Astrocyte of the spinal cord (primary cell): ENCODE measurements at regions not wholly inside any gene's neighbourhood (a gene's known extent, or its start where the extent isn't known, plus 50 kb on each side); places are given as distances from the start of the nearest gene placed in this dataset.

Experiments used
- DNase-seq: peaks from one replicate; pipeline ENCODE4 v3.0.0; 2011; ENCODE audit warnings: low read depth, low spot score
- H3K4me3 ChIP-seq: 2 replicates; pipeline ENCODE4 v1.5.1; 2011; ENCODE audit warnings: low read depth, mild to moderate bottlenecking, low read length, moderate library complexity
- in situ Hi-C: cut with HindIII; loops from 2 replicates; pipeline ENCODE4 v1.10.0; 2017; ENCODE audit warnings: low sequenced_read_pairs
- TF ChIP-seq, protein P1 (sequence below): IDR thresholded peaks from 2 replicates; pipeline ENCODE4 v1.5.1; 2012; ENCODE audit warnings: low read depth, mild to moderate bottlenecking, low read length, inconsistent platforms

DNA sequence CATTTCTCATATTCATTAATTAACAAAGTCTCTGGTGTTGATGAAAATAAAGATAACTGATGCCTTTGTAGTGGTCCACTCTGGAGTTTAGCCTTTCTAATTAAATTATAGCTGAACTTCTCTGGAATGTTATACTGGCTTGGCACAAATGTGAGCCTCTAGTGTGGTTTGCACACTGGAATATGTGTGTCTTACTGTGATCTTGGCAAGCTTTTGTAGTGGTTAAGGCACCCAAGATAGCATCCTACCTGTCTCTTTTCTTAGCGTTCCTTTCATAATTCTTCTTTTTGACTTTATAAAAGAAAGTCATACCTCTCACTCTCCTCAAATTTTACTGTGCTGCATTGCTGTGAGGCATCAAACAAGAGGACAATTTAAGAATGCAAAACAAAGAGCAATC is 107.4 kb downstream of the UTRN start:
- in situ Hi-C loops = no loop called here
- TF ChIP-seq, protein P1, sequence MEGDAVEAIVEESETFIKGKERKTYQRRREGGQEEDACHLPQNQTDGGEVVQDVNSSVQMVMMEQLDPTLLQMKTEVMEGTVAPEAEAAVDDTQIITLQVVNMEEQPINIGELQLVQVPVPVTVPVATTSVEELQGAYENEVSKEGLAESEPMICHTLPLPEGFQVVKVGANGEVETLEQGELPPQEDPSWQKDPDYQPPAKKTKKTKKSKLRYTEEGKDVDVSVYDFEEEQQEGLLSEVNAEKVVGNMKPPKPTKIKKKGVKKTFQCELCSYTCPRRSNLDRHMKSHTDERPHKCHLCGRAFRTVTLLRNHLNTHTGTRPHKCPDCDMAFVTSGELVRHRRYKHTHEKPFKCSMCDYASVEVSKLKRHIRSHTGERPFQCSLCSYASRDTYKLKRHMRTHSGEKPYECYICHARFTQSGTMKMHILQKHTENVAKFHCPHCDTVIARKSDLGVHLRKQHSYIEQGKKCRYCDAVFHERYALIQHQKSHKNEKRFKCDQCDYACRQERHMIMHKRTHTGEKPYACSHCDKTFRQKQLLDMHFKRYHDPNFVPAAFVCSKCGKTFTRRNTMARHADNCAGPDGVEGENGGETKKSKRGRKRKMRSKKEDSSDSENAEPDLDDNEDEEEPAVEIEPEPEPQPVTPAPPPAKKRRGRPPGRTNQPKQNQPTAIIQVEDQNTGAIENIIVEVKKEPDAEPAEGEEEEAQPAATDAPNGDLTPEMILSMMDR = no peak
- no peak for DNase-seq
- no peak overlapping the region for H3K4me3 ChIP-seq

DNA sequence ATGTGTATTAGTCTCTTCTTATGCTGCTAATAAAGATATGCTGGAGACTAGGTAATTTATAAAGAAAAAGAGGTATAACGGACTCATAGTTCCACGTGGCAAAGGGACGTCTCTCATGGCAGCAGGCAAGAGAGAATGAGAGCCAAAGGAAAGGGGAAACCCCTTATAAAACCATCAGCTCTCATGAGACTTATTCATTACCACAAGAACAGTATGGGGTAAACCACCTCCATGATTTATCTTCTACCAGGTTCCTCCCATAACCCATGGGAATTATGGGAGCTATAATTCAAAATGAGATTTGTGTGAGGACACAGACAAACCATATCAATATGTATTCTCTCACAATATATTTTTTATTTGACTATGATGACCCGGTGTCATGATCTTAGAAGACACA is 109.1 kb downstream of the UTRN start:
- in situ Hi-C loops = no loop called here
- TF ChIP-seq, protein P1 = no peak
- DNase-seq = peak; percentile 65
- H3K4me3 ChIP-seq = no peak overlapping the region

DNA sequence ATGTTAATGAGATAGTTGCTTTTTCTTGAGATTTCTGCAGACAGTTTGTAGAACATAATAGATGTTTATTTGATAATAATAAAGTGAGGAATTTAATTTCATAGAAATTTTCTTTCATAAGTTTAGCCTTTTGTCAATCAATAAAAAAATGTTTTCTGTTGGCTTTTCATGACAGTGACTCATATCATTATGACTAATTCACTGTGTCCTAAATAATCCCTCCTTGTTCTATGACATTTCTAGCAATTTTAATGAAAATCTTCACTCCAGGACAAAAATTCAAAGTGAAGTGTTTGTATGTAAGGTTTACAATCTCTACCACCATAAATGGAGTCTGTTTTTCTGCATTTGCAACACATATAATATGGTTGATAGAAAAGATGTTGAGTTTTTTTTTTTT is 109.9 kb downstream of the UTRN start:
- no peak overlapping the region for H3K4me3 ChIP-seq
- TF ChIP-seq, protein P1 = no peak
- no peak for DNase-seq
- in situ Hi-C loops = no loop called here

- in situ Hi-C loops = no loop called here
- TF ChIP-seq, protein P1 = no peak
- H3K4me3 ChIP-seq = no peak overlapping the region
- no peak for DNase-seq
Observed at GRCh38 chr6:144395826-144396225, 110.7 kb downstream of the UTRN start.

- DNase-seq = no peak
- in situ Hi-C loops = no loop called here
- H3K4me3 ChIP-seq = no peak overlapping the region
- TF ChIP-seq, protein P1 = no peak
Observed at GRCh38 chr6:144397141-144397540, 112.0 kb downstream of the UTRN start.

DNA sequence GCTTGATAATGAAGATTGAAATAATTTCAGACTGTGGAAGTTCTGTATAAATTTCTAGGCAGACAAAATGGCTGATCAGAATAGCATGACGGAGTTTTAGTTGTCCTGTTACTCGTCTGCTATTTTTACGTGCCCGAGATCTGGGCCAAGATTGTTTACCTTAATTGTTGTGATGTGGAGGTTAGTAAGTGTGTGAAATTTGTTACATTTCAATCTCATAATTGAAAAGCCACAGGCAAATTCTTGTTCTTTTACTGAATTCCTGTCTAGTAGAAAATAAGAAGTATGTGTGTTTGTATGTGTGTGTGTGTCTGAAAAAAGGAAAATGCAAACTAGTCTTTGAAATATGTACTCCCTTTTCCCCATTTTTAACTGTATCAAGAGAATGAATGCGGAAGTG is 115.2 kb downstream of the UTRN start:
- no peak overlapping the region for H3K4me3 ChIP-seq
- TF ChIP-seq, protein P1 = no peak
- no peak for DNase-seq
- in situ Hi-C loops = no loop called here
